ENCODE measurements at regions not wholly inside any gene's neighbourhood (a gene's known extent, or its start where the extent isn't known, plus 50 kb on each side); places are given as distances from the start of the nearest gene placed in this dataset.

- TF ChIP-seq CTCF (IDR thresholded peaks at IDR 0.05) (no peak), POLR2A (IDR thresholded peaks at IDR 0.05) (no peak)
These were observed 588.4 kb upstream of the COX7C start for GRCh38 chr5:86029308-86029707.
